Gastroesophageal sphincter (tissue), 3 donors: ENCODE measurements at regions not wholly inside any gene's neighbourhood (a gene's known extent, or its start where the extent isn't known, plus 50 kb on each side); places are given as distances from the start of the nearest gene placed in this dataset.

Experiments used
- POLR2A ChIP-seq, 2 donors: fragments of 450-650 bp; IDR thresholded peaks; one replicate each; pipeline ENCODE4 v1.6.1; 2017; ENCODE audit warnings: antibody characterized with exemption in 2 of 2, mild to moderate bottlenecking in 2 of 2, moderate library complexity in 1 of 2
- POLR2AphosphoS5 ChIP-seq: sonication (generic); formaldehyde crosslinking; IDR thresholded peaks from one replicate; pipeline ENCODE4 v1.6.1; 2017; ENCODE audit warnings: antibody characterized with exemption
- TF ChIP-seq, protein P1 (sequence below), 4 experiments: fragments of 200-600 bp in 2 of 4; fragments of 450-650 bp in 2 of 4; sonication (generic) in 1 of 4; IDR thresholded peaks; one replicate each; pipeline ENCODE4 v1.5.1; 2017 to 2019; ENCODE audit warnings: antibody characterized with exemption in 4 of 4, mild to moderate bottlenecking in 2 of 4, moderate library complexity in 2 of 4

DNA sequence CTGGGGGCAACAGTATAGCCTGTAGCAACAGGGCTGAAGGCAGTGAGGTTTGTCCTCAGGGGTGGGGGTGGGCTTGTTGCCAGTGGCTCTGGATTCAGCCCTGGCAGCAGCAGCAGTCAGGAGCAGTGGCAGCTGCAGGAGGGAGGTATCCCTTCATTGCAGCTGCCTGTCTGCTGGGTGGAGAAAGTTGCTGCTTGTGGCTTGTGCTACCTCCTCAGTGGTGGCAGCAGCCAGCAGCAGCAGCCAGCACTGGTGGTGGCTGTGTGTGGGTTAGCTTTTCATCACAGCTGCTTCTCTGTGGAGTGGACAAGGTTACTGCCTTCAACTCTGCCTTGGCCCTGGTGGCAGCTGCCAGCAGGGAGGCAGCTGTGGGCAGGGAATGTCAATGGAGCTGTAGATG, 94.9 kb downstream of the ARL6IP6 start:
- TF ChIP-seq, protein P1, sequence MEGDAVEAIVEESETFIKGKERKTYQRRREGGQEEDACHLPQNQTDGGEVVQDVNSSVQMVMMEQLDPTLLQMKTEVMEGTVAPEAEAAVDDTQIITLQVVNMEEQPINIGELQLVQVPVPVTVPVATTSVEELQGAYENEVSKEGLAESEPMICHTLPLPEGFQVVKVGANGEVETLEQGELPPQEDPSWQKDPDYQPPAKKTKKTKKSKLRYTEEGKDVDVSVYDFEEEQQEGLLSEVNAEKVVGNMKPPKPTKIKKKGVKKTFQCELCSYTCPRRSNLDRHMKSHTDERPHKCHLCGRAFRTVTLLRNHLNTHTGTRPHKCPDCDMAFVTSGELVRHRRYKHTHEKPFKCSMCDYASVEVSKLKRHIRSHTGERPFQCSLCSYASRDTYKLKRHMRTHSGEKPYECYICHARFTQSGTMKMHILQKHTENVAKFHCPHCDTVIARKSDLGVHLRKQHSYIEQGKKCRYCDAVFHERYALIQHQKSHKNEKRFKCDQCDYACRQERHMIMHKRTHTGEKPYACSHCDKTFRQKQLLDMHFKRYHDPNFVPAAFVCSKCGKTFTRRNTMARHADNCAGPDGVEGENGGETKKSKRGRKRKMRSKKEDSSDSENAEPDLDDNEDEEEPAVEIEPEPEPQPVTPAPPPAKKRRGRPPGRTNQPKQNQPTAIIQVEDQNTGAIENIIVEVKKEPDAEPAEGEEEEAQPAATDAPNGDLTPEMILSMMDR (IDR thresholded peaks at IDR 0.05): no peak
- no peak for TF ChIP-seq POLR2A (IDR thresholded peaks at IDR 0.05)
- no peak for TF ChIP-seq POLR2AphosphoS5
